Ishikawa (cell line): ENCODE measurements at regions not wholly inside any gene's neighbourhood (a gene's known extent, or its start where the extent isn't known, plus 50 kb on each side); places are given as distances from the start of the nearest gene placed in this dataset.

ENCODE experiments used
- CEBPB ChIP-seq: IDR thresholded peaks from 2 replicates; pipeline ENCODE4 v1.6.1; 2012
- CREB1 ChIP-seq: IDR thresholded peaks from 2 replicates; pipeline ENCODE4 v1.6.1; 2012; ENCODE audit warnings: low read depth
- EGR1 ChIP-seq: IDR thresholded peaks from 2 replicates; pipeline ENCODE4 v1.6.1; 2012
- EP300 ChIP-seq: IDR thresholded peaks from 2 replicates; pipeline ENCODE4 v1.6.1; 2012; ENCODE audit warnings: borderline replicate concordance
- FOXM1 ChIP-seq: IDR thresholded peaks from 2 replicates; pipeline ENCODE4 v1.6.1; 2012; ENCODE audit warnings: low read depth, borderline replicate concordance
- NFIC ChIP-seq: IDR thresholded peaks from 2 replicates; pipeline ENCODE4 v1.6.1; 2012
- RAD21 ChIP-seq: IDR thresholded peaks from 2 replicates; pipeline ENCODE4 v1.6.1; 2012; ENCODE audit warnings: low read depth
- TAF1 ChIP-seq: IDR thresholded peaks from 2 replicates; pipeline ENCODE4 v1.6.1; 2012; ENCODE audit warnings: low read depth, mild to moderate bottlenecking
- TCF12 ChIP-seq: IDR thresholded peaks from 2 replicates; pipeline ENCODE4 v1.6.1; 2012; ENCODE audit warnings: low read depth
- TEAD4 ChIP-seq: IDR thresholded peaks from 2 replicates; pipeline ENCODE4 v1.6.1; 2012
- YY1 ChIP-seq: IDR thresholded peaks from 2 replicates; pipeline ENCODE4 v1.6.1; 2012; ENCODE audit warnings: low read depth
- ZBTB7A ChIP-seq: IDR thresholded peaks from 2 replicates; pipeline ENCODE4 v1.6.1; 2012; ENCODE audit warnings: low read depth
- TF ChIP-seq, protein P1 (sequence below): IDR thresholded peaks from 2 replicates; pipeline ENCODE4 v1.6.1; 2012
- TF ChIP-seq, protein P2 (sequence below): IDR thresholded peaks from 2 replicates; pipeline ENCODE4 v1.6.1; 2012
- TF ChIP-seq, protein P3 (sequence below): IDR thresholded peaks from 2 replicates; pipeline ENCODE4 v1.6.1; 2012; ENCODE audit warnings: low read depth, mild to moderate bottlenecking

DNA sequence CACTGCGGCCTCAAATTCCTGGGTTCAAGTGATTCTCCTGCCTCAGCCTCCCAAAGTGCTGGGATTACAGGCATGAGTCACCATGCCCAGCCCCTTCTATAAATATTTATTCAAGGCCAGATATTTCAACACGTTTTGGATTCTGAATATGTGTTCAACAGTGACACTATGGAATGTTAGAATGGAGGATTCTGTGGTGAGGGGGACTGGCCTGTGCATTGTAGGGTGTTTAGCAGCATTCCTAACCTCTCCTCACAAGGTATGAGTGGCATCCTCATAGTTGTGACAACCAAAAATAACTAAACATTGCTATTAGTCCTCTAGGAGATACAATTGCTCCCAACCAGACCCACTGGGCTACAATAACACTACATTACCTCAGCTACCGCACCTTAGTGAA lies 104.0 kb upstream of the ATP10A start:
- TF ChIP-seq TAF1 = no peak
- no peak for TF ChIP-seq TEAD4
- no peak for TF ChIP-seq ZBTB7A
- no peak for TF ChIP-seq FOXM1
- TF ChIP-seq, protein P1, sequence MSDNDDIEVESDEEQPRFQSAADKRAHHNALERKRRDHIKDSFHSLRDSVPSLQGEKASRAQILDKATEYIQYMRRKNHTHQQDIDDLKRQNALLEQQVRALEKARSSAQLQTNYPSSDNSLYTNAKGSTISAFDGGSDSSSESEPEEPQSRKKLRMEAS = no peak
- no peak for TF ChIP-seq EP300
- TF ChIP-seq, protein P2, sequence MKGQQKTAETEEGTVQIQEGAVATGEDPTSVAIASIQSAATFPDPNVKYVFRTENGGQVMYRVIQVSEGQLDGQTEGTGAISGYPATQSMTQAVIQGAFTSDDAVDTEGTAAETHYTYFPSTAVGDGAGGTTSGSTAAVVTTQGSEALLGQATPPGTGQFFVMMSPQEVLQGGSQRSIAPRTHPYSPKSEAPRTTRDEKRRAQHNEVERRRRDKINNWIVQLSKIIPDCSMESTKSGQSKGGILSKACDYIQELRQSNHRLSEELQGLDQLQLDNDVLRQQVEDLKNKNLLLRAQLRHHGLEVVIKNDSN = no peak
- no peak for TF ChIP-seq CREB1

DNA sequence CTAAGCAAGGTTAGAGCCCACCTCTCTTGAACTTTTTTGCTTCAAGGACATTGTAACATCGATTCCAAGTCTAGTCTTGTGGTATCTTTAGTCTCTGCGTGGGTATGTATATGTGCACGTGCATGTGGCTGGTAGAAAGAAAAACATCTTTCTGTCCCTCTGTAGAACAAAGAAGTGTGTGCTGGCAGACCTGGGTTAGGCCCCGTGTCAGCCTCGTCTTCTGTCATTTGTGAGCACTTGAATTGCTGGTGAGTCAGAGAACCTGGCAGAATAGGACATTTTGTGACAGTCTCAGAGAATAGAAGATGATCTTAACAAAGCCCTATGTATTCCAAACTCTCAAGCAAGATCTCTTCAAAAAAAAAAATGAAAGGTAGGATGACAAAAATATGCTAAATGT lies 102.2 kb upstream of the ATP10A start:
- TF ChIP-seq, protein P2 = no peak

DNA sequence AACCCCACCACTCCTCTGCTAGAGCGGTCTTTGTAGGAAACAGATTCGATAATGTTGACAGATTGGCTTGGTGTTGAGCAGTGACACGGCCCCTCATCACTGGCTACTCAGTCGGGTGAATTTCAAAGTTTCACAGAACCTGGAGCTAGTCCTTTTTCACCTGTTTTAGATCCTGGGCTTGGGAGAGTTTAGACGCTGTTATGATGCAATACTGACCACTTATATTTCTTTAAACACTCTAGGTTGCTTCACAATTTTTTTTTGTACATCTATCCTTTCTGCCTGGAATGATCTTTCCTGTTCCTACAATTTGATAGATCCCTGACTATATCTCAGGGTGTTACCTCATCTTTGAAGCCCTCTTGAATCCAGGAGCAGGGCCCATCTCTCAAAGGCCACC lies 97.1 kb upstream of the ATP10A start:
- no peak for TF ChIP-seq EGR1
- no peak for TF ChIP-seq NFIC
- TF ChIP-seq TAF1 = no peak
- TF ChIP-seq CEBPB = no peak
- TF ChIP-seq, protein P2 = no peak
- no peak for TF ChIP-seq TCF12
- no peak for TF ChIP-seq CREB1
- no peak for TF ChIP-seq FOXM1
- TF ChIP-seq, protein P1 = no peak
- no peak for TF ChIP-seq RAD21
- TF ChIP-seq EP300 = no peak
- no peak for TF ChIP-seq ZBTB7A
- TF ChIP-seq, protein P3, sequence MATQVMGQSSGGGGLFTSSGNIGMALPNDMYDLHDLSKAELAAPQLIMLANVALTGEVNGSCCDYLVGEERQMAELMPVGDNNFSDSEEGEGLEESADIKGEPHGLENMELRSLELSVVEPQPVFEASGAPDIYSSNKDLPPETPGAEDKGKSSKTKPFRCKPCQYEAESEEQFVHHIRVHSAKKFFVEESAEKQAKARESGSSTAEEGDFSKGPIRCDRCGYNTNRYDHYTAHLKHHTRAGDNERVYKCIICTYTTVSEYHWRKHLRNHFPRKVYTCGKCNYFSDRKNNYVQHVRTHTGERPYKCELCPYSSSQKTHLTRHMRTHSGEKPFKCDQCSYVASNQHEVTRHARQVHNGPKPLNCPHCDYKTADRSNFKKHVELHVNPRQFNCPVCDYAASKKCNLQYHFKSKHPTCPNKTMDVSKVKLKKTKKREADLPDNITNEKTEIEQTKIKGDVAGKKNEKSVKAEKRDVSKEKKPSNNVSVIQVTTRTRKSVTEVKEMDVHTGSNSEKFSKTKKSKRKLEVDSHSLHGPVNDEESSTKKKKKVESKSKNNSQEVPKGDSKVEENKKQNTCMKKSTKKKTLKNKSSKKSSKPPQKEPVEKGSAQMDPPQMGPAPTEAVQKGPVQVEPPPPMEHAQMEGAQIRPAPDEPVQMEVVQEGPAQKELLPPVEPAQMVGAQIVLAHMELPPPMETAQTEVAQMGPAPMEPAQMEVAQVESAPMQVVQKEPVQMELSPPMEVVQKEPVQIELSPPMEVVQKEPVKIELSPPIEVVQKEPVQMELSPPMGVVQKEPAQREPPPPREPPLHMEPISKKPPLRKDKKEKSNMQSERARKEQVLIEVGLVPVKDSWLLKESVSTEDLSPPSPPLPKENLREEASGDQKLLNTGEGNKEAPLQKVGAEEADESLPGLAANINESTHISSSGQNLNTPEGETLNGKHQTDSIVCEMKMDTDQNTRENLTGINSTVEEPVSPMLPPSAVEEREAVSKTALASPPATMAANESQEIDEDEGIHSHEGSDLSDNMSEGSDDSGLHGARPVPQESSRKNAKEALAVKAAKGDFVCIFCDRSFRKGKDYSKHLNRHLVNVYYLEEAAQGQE = no peak
- no peak for TF ChIP-seq TEAD4
- TF ChIP-seq YY1 = no peak

DNA sequence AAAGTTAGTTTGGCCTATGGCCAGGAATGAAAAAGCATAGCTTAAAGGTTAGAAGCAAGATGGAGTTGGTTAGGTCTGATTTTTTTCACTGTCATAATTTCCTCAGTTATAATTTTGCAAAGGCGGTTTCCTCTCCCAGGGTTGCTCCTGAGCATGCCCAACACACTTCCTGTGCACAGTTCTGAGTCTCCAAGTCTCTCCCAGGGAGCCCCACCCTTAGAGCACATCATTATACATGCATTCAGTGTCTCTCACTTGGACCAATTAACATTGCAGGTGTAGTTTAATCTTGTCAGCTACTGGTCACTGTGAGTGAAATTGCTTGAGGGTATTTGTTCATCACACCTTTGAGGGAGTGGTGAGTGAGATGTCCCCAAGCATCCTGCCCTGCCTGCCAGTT lies 96.0 kb upstream of the ATP10A start:
- TF ChIP-seq CREB1 (no peak), TAF1 (no peak), EP300 (no peak), TCF12 (no peak), TEAD4 (no peak), CEBPB (no peak), NFIC (no peak), YY1 (no peak), FOXM1 (no peak), EGR1 (no peak)
- TF ChIP-seq, protein P2 = no peak
- TF ChIP-seq, protein P1 = no peak

DNA sequence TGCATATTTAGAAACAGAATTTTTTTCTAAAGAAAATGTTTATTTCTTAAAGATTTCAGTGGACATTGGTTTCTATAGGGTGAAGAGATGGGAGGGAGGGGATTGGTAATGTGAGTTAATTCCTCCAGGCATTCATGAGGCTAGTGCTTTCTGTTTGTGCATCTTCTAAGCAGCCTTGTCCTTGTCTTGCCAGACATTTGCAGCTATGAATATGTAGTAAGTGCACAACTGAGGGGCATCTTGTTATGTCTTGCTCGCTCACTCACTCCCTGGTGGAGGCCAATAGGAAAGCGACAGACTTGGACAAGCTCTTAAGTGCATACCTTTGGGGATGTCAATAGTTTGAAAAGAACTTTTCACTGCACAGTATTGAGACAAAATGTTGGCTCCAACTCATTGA lies 92.5 kb upstream of the ATP10A start:
- TF ChIP-seq TCF12 (no peak), NFIC (no peak), EP300 (no peak), YY1 (no peak), ZBTB7A (no peak), EGR1 (no peak), CREB1 (no peak), CEBPB (no peak), RAD21 (no peak), TAF1 (no peak), TEAD4 (no peak), FOXM1 (no peak)
- TF ChIP-seq, protein P1 = no peak
- TF ChIP-seq, protein P3 = no peak
- TF ChIP-seq, protein P2 = no peak
